T47D (cell line): ENCODE measurements at regions not wholly inside any gene's neighbourhood (a gene's known extent, or its start where the extent isn't known, plus 50 kb on each side); places are given as distances from the start of the nearest gene placed in this dataset.

Source experiments
- DNase-seq, 2 experiments: peaks; one replicate each; pipeline versions ENCODE4 v3.0.0 to v3.0.0-alpha.2; 2011 to 2012; ENCODE audit warnings: low read depth in 1 of 2, low spot score in 1 of 2
- JUND ChIP-seq: IDR thresholded peaks from 2 replicates; pipeline ENCODE4 v1.6.1; 2012; ENCODE audit warnings: low read depth
- in situ Hi-C: cut with HindIII; loops from 2 replicates; pipeline ENCODE4 v1.10.0; 2016; ENCODE audit warnings: low sequenced_read_pairs, low pct_unique_long_range_greater_than_20kb

DNA sequence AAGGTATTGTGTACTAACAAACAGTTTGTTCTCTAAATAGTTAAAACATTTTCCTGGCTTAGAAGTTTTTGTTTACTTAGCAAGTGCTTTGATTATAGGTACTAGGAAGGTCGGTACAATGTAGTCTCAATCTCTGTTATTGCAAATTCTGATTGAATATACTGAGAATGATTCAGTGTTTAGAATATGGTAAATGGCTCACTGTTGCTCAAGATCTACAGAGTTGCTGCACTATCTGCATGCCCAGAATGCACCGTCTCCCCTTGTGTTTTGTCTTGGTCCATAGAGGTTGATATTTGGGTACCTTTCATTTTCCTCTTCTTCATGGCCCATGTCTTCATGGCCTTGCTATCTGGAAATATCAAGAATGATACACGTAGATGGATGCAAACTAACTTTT, 99.6 kb downstream of the KLF6 start:
- in situ Hi-C loops = no loop called here
- no peak for TF ChIP-seq JUND
- no peak for DNase-seq

DNA sequence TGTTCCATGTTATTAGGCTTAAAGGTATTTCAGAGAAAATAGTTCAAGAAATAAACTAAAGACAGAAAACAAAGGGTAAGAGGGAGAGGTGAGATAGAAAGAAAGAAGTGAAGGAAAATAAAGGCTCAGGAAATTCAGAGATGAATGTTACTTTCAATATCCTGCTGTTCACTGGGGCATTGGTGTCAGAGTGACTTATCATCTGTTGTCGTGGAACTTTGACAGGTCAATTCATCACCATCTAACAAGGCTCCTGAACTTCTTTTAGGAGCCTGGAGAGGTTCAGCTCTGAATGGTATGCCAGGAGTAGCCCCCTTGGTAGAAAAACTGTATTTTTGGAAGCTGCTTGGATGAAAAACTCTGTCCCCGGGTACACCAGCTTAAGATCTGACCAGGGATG, 100.1 kb downstream of the KLF6 start:
- in situ Hi-C loops = no loop called here
- DNase-seq = no peak
- TF ChIP-seq JUND = no peak

DNA sequence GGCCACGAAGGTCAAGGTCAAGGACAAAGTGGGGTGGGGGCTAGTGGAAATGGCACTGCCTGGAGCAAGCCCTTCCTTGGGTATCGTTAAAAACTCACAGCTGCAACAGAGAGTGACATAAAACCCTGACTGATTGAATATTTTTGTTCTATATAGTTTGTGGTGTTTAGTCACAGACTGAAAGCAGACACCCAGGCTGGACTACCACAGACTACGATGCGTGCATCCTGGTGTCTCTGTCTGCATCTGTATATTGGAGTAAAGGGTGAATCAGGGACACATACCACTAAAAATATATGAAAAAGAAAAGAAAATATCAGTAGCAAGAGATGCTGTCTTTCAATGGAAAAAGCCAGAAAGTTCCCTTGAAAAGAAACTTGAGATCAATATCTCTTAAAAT, 101.4 kb downstream of the KLF6 start:
- no peak for TF ChIP-seq JUND
- in situ Hi-C loops = no loop called here
- no peak for DNase-seq

DNA sequence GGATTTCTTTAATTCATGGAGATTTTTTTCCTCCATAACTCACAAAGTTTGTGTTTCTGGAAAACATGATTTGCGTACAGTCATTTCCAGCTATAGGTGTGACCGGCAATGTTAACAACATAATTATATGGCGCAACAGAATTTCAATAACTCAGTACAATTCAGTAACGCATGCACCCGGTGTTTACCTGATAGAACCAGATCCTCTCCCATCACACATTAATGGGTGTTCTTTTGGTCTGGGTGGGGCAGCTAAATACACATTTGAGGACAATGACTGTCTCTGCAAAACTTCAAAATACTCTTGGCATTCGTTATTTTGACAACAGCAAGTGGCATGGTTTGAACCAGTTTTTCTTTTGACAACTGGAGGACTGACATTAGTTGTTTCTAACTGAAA, 102.3 kb downstream of the KLF6 start:
- TF ChIP-seq JUND = no peak
- DNase-seq = no peak
- in situ Hi-C loops = no loop called here

DNA sequence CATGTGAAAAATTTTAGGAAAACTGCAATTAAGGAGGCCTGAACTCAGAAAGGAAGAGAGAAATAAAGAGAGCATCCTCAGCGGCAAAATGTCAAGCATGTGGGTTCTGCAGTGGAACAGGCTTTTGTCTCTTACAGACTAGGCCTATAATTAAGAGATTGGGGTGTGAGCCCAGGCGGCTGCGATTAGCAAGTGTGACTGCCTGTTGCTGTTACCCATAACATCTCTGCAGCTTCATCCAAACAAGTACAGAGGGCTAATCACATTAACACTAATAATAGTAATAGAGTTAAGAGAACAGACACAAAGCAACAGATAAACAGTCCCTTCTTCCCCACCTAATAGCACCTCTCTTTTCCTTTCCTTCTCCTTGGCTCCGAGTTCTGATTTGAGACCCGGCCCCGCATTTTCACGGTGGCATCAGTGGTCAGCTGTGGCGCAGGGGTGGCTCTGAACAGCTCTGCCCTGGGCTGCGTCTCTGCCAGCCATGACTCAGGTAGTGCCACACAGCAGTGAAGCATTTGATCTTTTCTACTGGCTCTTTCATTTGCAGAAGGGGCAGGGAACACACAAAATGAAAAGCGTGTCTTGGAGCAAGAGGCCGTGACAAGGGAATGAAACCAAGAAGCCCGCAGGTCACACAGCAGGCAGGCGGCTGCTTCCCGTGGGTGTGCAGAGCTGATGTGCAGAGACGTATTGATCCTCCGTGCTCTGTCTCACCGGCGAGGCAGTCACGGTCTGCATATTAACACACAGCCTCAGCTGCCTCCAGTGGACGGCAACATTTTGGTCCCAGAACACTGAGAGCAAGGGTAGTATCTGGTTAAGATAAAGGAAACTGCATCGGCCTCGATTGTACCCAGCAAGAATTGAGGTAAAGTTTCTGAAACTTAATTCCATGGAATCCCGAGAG, 103.1 kb downstream of the KLF6 start:
- in situ Hi-C loops = no loop called here
- no peak for DNase-seq
- TF ChIP-seq JUND = no peak

DNA sequence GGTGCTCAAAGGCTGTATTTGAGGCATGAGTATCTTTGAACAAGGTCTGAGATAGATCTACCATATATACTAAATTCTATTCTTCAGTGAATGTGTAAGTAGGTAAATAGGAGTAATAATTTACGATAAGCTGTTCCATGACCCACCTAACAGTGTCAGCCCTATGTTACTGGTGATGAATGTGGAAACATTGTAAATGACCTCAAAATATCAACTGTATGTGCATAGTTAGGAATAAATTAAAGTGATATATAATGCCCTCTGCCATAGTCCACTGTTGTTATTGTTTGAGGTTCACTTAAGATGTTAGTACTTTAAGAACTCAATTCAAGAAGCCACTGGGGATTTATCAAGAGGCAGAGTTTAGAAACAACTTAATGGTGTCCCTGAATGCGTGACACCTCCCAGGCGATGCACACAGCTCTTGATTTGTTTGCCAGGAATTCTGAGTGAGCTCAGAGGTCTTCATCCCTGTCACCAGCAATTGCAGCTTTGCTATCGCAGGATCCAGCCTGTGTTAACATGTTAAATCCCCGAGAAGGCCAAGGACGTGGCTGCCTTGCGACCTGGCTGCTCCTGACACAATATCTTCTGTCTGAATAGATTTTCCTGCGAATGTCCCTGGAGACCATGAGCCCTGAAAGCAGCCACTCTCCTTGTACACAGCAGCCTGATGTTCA, 104.9 kb downstream of the KLF6 start:
- DNase-seq = no peak
- in situ Hi-C loops = no loop called here
- no peak for TF ChIP-seq JUND

DNA sequence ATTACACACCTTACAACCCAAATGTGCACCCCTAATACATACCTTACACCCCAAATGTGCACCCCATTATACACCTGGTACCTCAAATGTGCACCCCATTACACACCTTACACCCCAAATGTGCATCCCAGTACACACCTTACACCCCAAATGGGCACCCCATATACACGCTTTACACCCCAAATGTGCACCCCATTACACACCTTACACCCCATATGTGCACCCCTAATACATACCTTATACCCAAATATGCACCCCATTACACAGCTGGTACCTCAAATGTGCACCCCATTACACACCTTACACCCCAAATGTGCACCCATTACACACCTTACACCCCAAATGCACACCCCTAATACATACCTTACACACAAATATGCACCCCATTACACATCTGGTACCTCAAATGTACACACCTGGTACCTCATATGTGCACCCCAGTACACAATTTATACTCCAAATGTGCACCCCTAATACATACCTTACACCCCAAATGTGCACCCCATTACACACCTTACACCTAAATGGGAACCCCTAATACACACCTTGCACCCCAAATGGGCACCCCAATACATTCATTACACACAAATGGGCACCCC, 106.3 kb downstream of the KLF6 start:
- TF ChIP-seq JUND = no peak
- no peak for DNase-seq
- in situ Hi-C loops = no loop called here

DNA sequence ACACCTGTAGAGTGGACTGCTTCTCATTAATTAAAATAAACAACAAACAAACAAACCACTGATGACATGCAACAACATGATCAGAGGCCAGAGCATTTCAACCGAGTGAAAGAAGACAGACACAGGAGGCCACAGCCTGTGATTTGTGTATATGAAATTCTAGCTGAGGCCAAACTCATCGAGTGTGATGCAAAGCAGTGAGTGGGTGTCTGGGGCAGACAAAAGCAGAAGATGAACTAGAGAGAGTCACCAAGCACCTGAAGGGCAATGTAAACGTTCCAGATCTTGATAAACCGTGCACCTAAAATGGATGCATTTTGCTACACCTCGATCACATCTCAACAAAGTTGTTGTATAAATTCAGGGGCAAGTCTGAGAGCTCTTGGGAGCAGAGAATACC, 108.4 kb downstream of the KLF6 start:
- DNase-seq = no peak
- in situ Hi-C loops = no loop called here
- TF ChIP-seq JUND = no peak

DNA sequence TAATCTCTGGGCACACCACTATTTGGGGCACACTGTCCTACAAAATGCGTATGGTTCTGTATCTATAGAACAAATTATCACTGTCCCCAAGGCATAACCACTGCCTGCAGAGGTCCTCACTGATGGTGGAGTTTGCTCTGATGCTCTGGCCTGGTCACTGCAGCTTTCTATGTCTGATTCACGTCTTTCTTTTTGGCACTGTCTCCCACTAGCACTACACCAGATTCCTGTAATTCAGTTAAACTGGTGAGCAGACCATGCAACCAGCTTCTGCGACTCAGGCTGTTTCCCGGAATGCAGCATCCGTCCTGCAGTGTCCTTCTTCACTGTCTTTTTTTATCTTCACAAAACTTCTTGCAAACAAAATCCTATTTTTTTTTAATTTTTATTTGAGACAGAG, 112.8 kb downstream of the KLF6 start:
- DNase-seq = no peak
- TF ChIP-seq JUND = no peak
- in situ Hi-C loops = no loop called here

DNA sequence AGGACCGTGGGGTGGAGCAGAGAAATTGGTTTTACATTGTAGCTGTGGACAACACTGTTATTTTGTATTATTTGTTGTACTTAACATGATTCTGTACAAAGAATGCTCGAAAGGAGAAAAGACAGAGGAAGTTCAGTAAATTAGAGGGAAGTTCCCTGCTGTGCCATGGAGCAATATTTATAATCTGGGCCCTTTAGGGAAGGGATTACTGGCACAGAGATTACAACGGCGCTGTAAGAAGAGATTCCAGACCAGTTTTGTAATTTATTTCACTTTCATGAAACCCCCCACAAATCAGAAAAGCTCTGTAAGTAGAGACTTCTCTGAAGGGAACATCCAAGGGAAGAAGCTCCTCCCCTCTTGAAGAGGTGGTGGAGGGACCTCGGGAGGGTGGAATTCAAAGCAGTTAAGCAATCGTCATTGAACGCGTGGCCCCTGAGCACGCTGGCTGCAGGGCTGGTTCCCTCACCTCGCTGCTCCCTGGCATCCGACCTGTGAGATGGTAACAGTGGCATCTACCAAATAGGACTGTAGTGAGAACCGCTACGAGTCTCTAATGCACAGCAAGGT, 113.5 kb downstream of the KLF6 start:
- no peak for DNase-seq
- TF ChIP-seq JUND = no peak
- in situ Hi-C loops = no loop called here

DNA sequence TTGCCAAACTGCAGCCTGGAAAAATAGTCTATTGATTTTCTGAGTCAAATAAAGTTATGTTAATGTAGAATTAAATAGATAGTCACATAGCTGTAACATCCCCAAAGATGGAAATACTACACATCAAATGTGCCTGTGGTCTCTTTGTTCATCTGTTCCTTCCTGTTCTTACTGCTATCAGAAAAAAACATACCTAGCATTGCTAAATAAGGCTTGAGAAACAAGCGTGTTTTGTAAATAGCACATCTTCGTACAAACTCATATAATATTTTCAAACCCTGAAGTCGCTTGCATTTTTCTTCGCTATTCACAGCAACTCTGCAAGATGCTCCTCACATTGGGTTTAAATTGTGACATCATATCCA, 116.1 kb downstream of the KLF6 start:
- in situ Hi-C loops = no loop called here
- TF ChIP-seq JUND = no peak
- no peak for DNase-seq

DNA sequence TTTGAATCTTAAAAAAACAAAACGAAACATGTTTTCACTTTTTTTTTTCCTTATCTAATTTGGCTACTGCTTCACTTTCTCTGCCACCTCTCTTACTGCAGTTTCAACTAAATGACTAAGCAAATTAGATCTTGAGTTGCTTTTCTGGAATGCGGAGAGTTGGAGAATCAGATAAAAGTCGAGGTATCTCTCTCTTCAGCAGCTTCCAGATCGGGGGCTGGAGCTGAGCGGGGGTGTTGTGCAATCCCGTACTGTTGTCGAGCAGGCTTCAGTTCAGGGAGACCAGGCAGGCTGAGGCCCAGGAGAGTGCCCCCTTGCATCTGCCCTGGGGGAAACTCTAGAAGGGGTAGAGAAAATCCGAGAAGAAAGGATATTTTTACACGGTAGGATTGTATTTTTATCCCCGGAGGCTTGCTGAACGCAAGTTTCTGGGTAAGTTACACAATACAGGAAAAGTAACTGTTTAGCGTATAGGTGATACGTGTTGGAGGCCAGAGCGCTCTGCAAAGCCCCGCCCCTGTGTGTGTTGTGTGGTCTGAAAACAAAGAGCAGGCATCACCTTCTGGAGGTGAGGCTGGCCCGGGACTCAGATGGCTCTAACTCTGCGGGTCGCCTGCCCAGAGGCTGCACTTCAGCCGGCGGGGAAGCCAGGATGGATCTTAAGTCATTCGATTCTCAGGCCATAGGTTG, 116.6 kb downstream of the KLF6 start:
- DNase-seq = no peak
- in situ Hi-C loops = no loop called here
- TF ChIP-seq JUND = no peak
